ENCODE measurements at regions not wholly inside any gene's neighbourhood (a gene's known extent, or its start where the extent isn't known, plus 50 kb on each side); places are given as distances from the start of the nearest gene placed in this dataset.

GRCh38 chr11:92762121-92762540 lies 207.3 kb upstream of the MTNR1B start:
- Histone ChIP-seq H3K36me3 (no peaks in the 10 kb centered on the region), H3K9me3 (no peaks in the 10 kb centered on the region), H3K4me1 (peaks cover 11% of the 10 kb centered on the region), H3K4me3 (ENCODE audit: low read depth, low read length) (no peak overlapping the region), H3K27me3 (no peaks in the 10 kb centered on the region)
- DNase-seq: no peak
- TF ChIP-seq CTCF (IDR thresholded peaks at IDR 0.05; ENCODE audit: low read depth, low read length): no peak

DNA sequence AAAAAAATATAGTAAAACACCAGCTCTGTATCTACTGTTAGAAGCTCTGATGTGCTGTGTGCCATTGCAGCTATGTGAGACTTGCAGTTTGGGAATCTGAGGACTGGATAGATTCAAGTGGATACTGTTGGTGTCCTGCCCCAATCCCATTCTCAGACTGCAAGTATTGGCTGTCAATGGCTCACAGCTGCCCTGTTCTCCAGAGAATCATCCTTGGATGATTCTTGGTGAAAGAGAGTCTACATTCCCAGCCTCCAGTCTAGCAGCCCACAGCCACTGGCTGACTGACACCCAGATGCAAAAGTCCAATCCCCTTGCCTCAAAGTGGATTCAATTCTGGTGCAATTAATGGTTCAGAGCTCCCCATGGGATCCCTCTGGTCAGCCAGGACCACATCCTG lies 206.1 kb upstream of the MTNR1B start:
- no peak for TF ChIP-seq CTCF (IDR thresholded peaks at IDR 0.05; ENCODE audit: low read depth, low read length)
- no peak for DNase-seq
- Histone ChIP-seq H3K4me3 (ENCODE audit: low read depth, low read length) (no peak overlapping the region), H3K27me3 (no peaks in the 10 kb centered on the region), H3K36me3 (no peaks in the 10 kb centered on the region), H3K9me3 (no peaks in the 10 kb centered on the region), H3K4me1 (peaks cover 11% of the 10 kb centered on the region)

DNA sequence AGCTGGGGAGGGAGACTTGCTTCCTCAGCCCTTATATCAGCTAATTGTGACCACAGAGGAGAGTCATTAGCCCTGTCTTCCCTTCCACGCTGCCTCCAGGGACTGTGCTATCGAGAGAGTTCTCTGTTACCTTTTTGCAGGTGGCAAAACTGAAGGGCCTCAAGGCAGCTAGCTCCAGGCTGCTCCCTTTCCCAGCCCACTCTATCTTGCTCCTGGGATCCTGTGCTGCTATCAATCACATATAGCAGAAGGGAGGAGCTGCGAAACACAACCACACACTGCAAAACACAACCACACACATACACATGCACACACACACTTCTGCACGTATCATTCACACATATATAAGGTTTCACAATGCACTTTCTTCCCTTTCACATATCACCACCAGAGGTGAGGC lies 205.3 kb upstream of the MTNR1B start:
- no peak overlapping the region for H3K4me3 ChIP-seq (ENCODE audit: low read depth, low read length)
- H3K4me1 ChIP-seq: peaks cover 12% of the 10 kb centered on the region
- H3K36me3 ChIP-seq: no peaks in the 10 kb centered on the region
- no peaks in the 10 kb centered on the region for H3K9me3 ChIP-seq
- no peaks in the 10 kb centered on the region for H3K27me3 ChIP-seq
- DNase-seq: no peak
- no peak for TF ChIP-seq CTCF (IDR thresholded peaks at IDR 0.05; ENCODE audit: low read depth, low read length)

DNA sequence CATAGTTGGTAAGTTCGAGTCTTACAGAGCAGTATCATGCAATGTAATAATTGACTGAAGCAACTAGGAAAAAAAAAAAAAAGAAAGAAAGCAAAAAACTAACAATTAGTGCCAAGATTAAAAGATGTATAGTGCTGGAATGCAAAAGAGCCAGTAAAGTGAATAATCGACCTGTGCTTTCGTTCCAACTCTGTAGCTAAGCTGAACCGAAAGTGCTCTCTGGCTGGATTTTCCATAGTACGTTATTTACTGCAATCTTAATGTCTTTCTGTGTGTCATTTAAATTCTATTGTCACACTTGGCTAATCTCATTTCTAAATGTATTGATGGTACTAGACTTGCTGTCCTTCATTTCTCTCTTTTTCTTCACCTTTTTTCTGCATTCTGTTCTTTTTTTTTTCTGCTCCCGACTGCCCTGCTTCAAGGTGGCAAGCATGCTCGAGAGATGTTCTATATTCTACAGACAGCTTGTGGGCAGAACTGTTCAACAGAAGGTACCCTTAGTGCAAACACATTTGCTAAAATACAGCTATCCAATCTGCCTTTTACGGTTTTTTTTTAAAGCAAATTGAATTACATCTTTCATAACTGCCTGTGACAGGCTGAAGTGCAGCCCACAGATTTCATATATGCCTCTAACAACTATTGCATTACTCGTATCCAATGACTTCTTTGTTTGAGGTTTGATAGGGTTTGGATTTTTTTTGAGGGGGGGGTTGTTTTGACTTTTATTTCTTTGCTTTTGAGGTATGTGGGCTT lies 204.2 kb upstream of the MTNR1B start:
- no peaks in the 10 kb centered on the region for H3K27me3 ChIP-seq
- no peaks in the 10 kb centered on the region for H3K36me3 ChIP-seq
- peaks cover 14% of the 10 kb centered on the region for H3K4me1 ChIP-seq
- no peak for TF ChIP-seq CTCF (IDR thresholded peaks at IDR 0.05; ENCODE audit: low read depth, low read length)
- DNase-seq: no peak
- no peaks in the 10 kb centered on the region for H3K9me3 ChIP-seq
- peak overlapping the region; percentile 58 for H3K4me3 ChIP-seq (ENCODE audit: low read depth, low read length)

- Histone ChIP-seq H3K27me3 (no peaks in the 10 kb centered on the region), H3K9me3 (no peaks in the 10 kb centered on the region), H3K36me3 (no peaks in the 10 kb centered on the region), H3K4me3 (ENCODE audit: low read depth, low read length) (peak overlapping the region; percentile 58), H3K4me1 (peaks cover 14% of the 10 kb centered on the region)
- TF ChIP-seq CTCF (IDR thresholded peaks at IDR 0.05; ENCODE audit: low read depth, low read length): peak; percentile 6; the same call in 1 of the 2 replicates
- DNase-seq: peak; percentile 53
Observed at GRCh38 chr11:92765965-92766371, 203.5 kb upstream of the MTNR1B start.

DNA sequence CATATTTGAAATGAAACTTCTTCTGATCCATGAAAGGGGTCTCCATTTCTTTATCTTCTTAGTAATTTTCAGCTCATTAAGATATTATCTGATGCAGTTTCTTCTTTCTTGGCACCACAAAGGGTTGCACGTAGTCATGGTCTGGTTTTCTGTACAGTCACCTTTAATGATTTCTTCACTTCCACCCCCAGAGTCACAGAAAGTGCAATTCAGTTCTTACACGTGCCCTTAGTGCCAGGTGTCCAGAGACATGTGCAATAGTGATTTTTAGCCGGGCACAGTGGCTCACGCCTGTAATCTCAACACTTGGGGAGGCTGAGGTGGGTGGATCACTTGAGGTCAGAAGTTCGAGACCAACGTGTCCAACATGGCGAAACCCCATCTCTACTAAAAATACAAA lies 202.8 kb upstream of the MTNR1B start:
- no peak for DNase-seq
- Histone ChIP-seq H3K4me1 (peaks cover 14% of the 10 kb centered on the region), H3K9me3 (no peaks in the 10 kb centered on the region), H3K36me3 (no peaks in the 10 kb centered on the region), H3K4me3 (ENCODE audit: low read depth, low read length) (peak overlapping the region; percentile 58), H3K27me3 (no peaks in the 10 kb centered on the region)
- no peak for TF ChIP-seq CTCF (IDR thresholded peaks at IDR 0.05; ENCODE audit: low read depth, low read length)
